ENCODE measurements at regions not wholly inside any gene's neighbourhood (a gene's known extent, or its start where the extent isn't known, plus 50 kb on each side); places are given as distances from the start of the nearest gene placed in this dataset.
A peak's percentile ranks its signal among the peaks of the same experiment; 100 is the strongest.

DNA sequence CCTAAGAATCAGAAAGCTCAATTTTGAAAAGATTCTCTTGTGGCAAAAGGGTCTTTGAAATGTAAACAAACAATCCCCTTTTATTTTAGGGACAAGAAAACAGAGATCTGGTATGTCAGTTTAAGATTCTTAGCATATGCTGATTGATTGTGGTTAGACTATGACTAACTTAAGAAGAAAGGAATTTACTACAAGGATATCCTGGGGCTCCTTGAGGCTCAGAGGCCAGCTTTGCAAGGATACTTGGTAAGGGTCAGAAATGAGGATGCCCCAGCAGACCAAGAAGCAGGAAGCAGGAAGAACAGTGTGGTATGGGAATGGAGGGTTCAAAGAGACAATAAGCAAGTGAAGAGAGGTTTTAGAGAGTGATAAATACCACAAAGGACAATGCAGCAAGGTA lies 474.6 kb downstream of the ETNK1 start:
- no peaks in the 10 kb centered on the region for H3K27me3 ChIP-seq (ENCODE audit: insufficient read depth, low read length)

More for the DNA sequence above, 474.6 kb downstream of the ETNK1 start:
- H3K36me3 Mint-ChIP-seq (ENCODE audit: insufficient read depth in 1 of 3, low read depth in 3 of 3): no peaks in the 10 kb centered on the region
- Histone ChIP-seq H4K20me1 (ENCODE audit: control insufficient read depth, insufficient read depth, insufficient read length) (no peaks in the 10 kb centered on the region), H3K14ac (ENCODE audit: insufficient read depth, low read length) (no peak overlapping the region), H2AFZ (ENCODE audit: low read length) (no peak overlapping the region), H2BK12ac (ENCODE audit: insufficient read length, low read depth, low read length) (no peak overlapping the region), H3T11ph (ENCODE audit: low read length) (no peak overlapping the region), H4K5ac (ENCODE audit: insufficient read length, low read depth, low read length) (no peak overlapping the region), H2BK5ac (ENCODE audit: insufficient read length, low read length) (no peak overlapping the region), H2BK15ac (ENCODE audit: low read depth, low read length) (no peak overlapping the region), H4K91ac (ENCODE audit: insufficient read length, low read depth, low read length) (no peak overlapping the region), H3K4me1 (ENCODE audit: insufficient read depth, low read length) (peaks cover 13% of the 10 kb centered on the region; the same call in 1 of the 2 replicates), H3K18ac (ENCODE audit: insufficient read length, low read depth, low read length) (no peak overlapping the region), H3K4me2 (ENCODE audit: insufficient read depth, insufficient read length, low read length) (no peak overlapping the region), H2BK20ac (ENCODE audit: low read depth, low read length, poor library complexity, severe bottlenecking) (no peak overlapping the region), H3K23me2 (ENCODE audit: insufficient read length, low read depth, low read length, poor library complexity, severe bottlenecking) (no peaks in the 10 kb centered on the region), H3K23ac (ENCODE audit: insufficient read length, low read depth, low read length) (no peak overlapping the region), H3K4ac (ENCODE audit: low read depth, low read length) (no peak overlapping the region), H3K9me3 (ENCODE audit: control insufficient read depth, low read depth, low read length) (no peaks in the 10 kb centered on the region), H4K8ac (replicated peaks; ENCODE audit: insufficient read length, low read depth, low read length) (no peak overlapping the region), H3K27ac (ENCODE audit: insufficient read length, low read depth, low read length) (no peak overlapping the region), H3K79me1 (ENCODE audit: insufficient read depth, low read depth, low read length, poor library complexity, severe bottlenecking) (no peaks in the 10 kb centered on the region), H2AK5ac (ENCODE audit: insufficient read length, low read length) (no peak overlapping the region), H3K9ac (ENCODE audit: extremely low read depth, insufficient read length, low read length) (no peak overlapping the region), H3K79me2 (ENCODE audit: insufficient read depth, low read length) (no peaks in the 10 kb centered on the region), H3K56ac (ENCODE audit: insufficient read length, low read depth, low read length) (no peak overlapping the region), H2BK120ac (ENCODE audit: low read depth, low read length, poor library complexity, severe bottlenecking) (no peak overlapping the region)
- DNase-seq: no peak
- TF ChIP-seq, protein P1, sequence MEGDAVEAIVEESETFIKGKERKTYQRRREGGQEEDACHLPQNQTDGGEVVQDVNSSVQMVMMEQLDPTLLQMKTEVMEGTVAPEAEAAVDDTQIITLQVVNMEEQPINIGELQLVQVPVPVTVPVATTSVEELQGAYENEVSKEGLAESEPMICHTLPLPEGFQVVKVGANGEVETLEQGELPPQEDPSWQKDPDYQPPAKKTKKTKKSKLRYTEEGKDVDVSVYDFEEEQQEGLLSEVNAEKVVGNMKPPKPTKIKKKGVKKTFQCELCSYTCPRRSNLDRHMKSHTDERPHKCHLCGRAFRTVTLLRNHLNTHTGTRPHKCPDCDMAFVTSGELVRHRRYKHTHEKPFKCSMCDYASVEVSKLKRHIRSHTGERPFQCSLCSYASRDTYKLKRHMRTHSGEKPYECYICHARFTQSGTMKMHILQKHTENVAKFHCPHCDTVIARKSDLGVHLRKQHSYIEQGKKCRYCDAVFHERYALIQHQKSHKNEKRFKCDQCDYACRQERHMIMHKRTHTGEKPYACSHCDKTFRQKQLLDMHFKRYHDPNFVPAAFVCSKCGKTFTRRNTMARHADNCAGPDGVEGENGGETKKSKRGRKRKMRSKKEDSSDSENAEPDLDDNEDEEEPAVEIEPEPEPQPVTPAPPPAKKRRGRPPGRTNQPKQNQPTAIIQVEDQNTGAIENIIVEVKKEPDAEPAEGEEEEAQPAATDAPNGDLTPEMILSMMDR (conservative IDR thresholded peaks at IDR 0.05): no peak
- H3K4me1 Mint-ChIP-seq: peaks cover 32 to 34% of the 10 kb centered on the region in 2 experiments
- peak overlapping the region in 2 of 3 experiments; percentile 7 to 55; a peak in 2 of 7 replicates for H3K27ac Mint-ChIP-seq
- no peaks in the 10 kb centered on the region for H3K9me3 Mint-ChIP-seq
- no peak overlapping the region for H3K4me3 Mint-ChIP-seq
- H3K27me3 Mint-ChIP-seq (ENCODE audit: low read depth): no peaks in the 10 kb centered on the region
